ENCODE measurements at regions not wholly inside any gene's neighbourhood (a gene's known extent, or its start where the extent isn't known, plus 50 kb on each side); places are given as distances from the start of the nearest gene placed in this dataset.

GRCh38 chr6:140040396-140040795 is 665.9 kb upstream of the CITED2 start:
- Histone ChIP-seq H3K4me3 (ENCODE audit: low read length) (no peak overlapping the region), H2AFZ (ENCODE audit: low read depth, low read length) (no peak overlapping the region), H3K27ac (ENCODE audit: low read length) (no peak overlapping the region), H3K9me3 (ENCODE audit: low read length) (no peaks in the 10 kb centered on the region), H3F3A (ENCODE audit: insufficient read depth, low read length, poor library complexity, severe bottlenecking) (no peaks in the 10 kb centered on the region), H4K20me1 (ENCODE audit: insufficient read depth) (no peaks in the 10 kb centered on the region), H3K9ac (ENCODE audit: low read length) (no peak overlapping the region), H3K9me2 (ENCODE audit: insufficient read depth, low read length) (no peaks in the 10 kb centered on the region), H3K79me2 (replicated peaks; ENCODE audit: insufficient read depth, low read length) (no peaks in the 10 kb centered on the region), H3K36me3 (ENCODE audit: insufficient read depth, low read length) (no peaks in the 10 kb centered on the region), H3K27me3 (ENCODE audit: insufficient read depth, low read depth, low read length) (no peaks in the 10 kb centered on the region), H3K4me2 (ENCODE audit: low read length) (no peak overlapping the region)
- no peak for TF ChIP-seq EP300 (conservative IDR thresholded peaks at IDR 0.05; ENCODE audit: poor library complexity, severe bottlenecking)
- TF ChIP-seq, protein P1, sequence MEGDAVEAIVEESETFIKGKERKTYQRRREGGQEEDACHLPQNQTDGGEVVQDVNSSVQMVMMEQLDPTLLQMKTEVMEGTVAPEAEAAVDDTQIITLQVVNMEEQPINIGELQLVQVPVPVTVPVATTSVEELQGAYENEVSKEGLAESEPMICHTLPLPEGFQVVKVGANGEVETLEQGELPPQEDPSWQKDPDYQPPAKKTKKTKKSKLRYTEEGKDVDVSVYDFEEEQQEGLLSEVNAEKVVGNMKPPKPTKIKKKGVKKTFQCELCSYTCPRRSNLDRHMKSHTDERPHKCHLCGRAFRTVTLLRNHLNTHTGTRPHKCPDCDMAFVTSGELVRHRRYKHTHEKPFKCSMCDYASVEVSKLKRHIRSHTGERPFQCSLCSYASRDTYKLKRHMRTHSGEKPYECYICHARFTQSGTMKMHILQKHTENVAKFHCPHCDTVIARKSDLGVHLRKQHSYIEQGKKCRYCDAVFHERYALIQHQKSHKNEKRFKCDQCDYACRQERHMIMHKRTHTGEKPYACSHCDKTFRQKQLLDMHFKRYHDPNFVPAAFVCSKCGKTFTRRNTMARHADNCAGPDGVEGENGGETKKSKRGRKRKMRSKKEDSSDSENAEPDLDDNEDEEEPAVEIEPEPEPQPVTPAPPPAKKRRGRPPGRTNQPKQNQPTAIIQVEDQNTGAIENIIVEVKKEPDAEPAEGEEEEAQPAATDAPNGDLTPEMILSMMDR (IDR thresholded peaks at IDR 0.05; ENCODE audit: poor library complexity, severe bottlenecking) = no peak

- H2AFZ ChIP-seq (ENCODE audit: low read depth, low read length) = no peak overlapping the region
- H3K27ac ChIP-seq (ENCODE audit: low read length) = no peak overlapping the region
- H3K36me3 ChIP-seq (ENCODE audit: insufficient read depth, low read length) = no peaks in the 10 kb centered on the region
- no peaks in the 10 kb centered on the region for H3F3A ChIP-seq (ENCODE audit: insufficient read depth, low read length, poor library complexity, severe bottlenecking)
- H3K9me3 ChIP-seq (ENCODE audit: low read length) = no peaks in the 10 kb centered on the region
- H3K4me3 ChIP-seq (ENCODE audit: low read length) = no peak overlapping the region
- no peaks in the 10 kb centered on the region for H3K9me2 ChIP-seq (ENCODE audit: insufficient read depth, low read length)
- H3K79me2 ChIP-seq (replicated peaks; ENCODE audit: insufficient read depth, low read length) = no peaks in the 10 kb centered on the region
- TF ChIP-seq EP300 (conservative IDR thresholded peaks at IDR 0.05; ENCODE audit: poor library complexity, severe bottlenecking) (no peak), RAD21 (conservative IDR thresholded peaks at IDR 0.05) (no peak), EZH2 (IDR thresholded peaks at IDR 0.05; ENCODE audit: borderline replicate concordance, insufficient read depth, low read length, poor library complexity, severe bottlenecking) (no peak), SMC3 (conservative IDR thresholded peaks at IDR 0.05; ENCODE audit: poor library complexity) (no peak), POLR2AphosphoS5 (IDR thresholded peaks at IDR 0.05) (no peak), MXI1 (conservative IDR thresholded peaks at IDR 0.05; ENCODE audit: poor library complexity, severe bottlenecking) (no peak), REST (IDR thresholded peaks at IDR 0.05; ENCODE audit: borderline replicate concordance) (no peak), TAF1 (IDR thresholded peaks at IDR 0.05; ENCODE audit: low read depth) (no peak)
- no peak overlapping the region for H3K4me2 ChIP-seq (ENCODE audit: low read length)
- no peaks in the 10 kb centered on the region for H4K20me1 ChIP-seq (ENCODE audit: insufficient read depth)
- no peaks in the 10 kb centered on the region for H3K27me3 ChIP-seq (ENCODE audit: insufficient read depth, low read depth, low read length)
- H3K9ac ChIP-seq (ENCODE audit: low read length) = no peak overlapping the region
Observed at GRCh38 chr6:140039364-140039763, 664.9 kb upstream of the CITED2 start.

- no peaks in the 10 kb centered on the region for H3K79me2 ChIP-seq (replicated peaks; ENCODE audit: insufficient read depth, low read length)
- H3K4me3 ChIP-seq (ENCODE audit: low read length) = no peak overlapping the region
- no peaks in the 10 kb centered on the region for H4K20me1 ChIP-seq (ENCODE audit: insufficient read depth)
- H3K9ac ChIP-seq (ENCODE audit: low read length) = no peak overlapping the region
- H3K27ac ChIP-seq (ENCODE audit: low read length) = no peak overlapping the region
- H3F3A ChIP-seq (ENCODE audit: insufficient read depth, low read length, poor library complexity, severe bottlenecking) = no peaks in the 10 kb centered on the region
- no peaks in the 10 kb centered on the region for H3K9me3 ChIP-seq (ENCODE audit: low read length)
- no peaks in the 10 kb centered on the region for H3K27me3 ChIP-seq (ENCODE audit: insufficient read depth, low read depth, low read length)
- H3K9me2 ChIP-seq (ENCODE audit: insufficient read depth, low read length) = no peaks in the 10 kb centered on the region
- H2AFZ ChIP-seq (ENCODE audit: low read depth, low read length) = no peak overlapping the region
- H3K4me2 ChIP-seq (ENCODE audit: low read length) = no peak overlapping the region
- H3K36me3 ChIP-seq (ENCODE audit: insufficient read depth, low read length) = no peaks in the 10 kb centered on the region
- no peak for TF ChIP-seq EZH2 (IDR thresholded peaks at IDR 0.05; ENCODE audit: borderline replicate concordance, insufficient read depth, low read length, poor library complexity, severe bottlenecking)
- TF ChIP-seq SMC3 (conservative IDR thresholded peaks at IDR 0.05; ENCODE audit: poor library complexity) = no peak
- TF ChIP-seq, protein P1 (IDR thresholded peaks at IDR 0.05; ENCODE audit: poor library complexity, severe bottlenecking) = no peak
- TF ChIP-seq RAD21 (conservative IDR thresholded peaks at IDR 0.05) = no peak
- TF ChIP-seq POLR2AphosphoS5 (IDR thresholded peaks at IDR 0.05) = no peak
- TF ChIP-seq REST (IDR thresholded peaks at IDR 0.05; ENCODE audit: borderline replicate concordance) = no peak
- no peak for TF ChIP-seq EP300 (conservative IDR thresholded peaks at IDR 0.05; ENCODE audit: poor library complexity, severe bottlenecking)
- TF ChIP-seq MXI1 (conservative IDR thresholded peaks at IDR 0.05; ENCODE audit: poor library complexity, severe bottlenecking) = no peak
Observed at GRCh38 chr6:140036196-140036595, 661.7 kb upstream of the CITED2 start.

Data from neural cell (in vitro differentiated cells).